HCT116 (cell line): ENCODE measurements at regions not wholly inside any gene's neighbourhood (a gene's known extent, or its start where the extent isn't known, plus 50 kb on each side); places are given as distances from the start of the nearest gene placed in this dataset.

Experiments
- ATAC-seq: fragments of 200-7000 bp; cut with Tn5 transposase; 2 replicates; pipeline ENCODE4 v1.9.1; 2020; ENCODE audit warnings: mild to moderate bottlenecking, moderate library complexity
- BruUV-seq: library from RNA; stranded (reverse); fragments of 400-500 nt; replicated peaks from 2 replicates; lab custom pipeline; 2021; lab: Mats Ljungman, UMichigan
- CTCF ChIA-PET: fragments of 300-600 bp; sonication (Branson Sonifier 250); formaldehyde crosslinking; loops from one replicate; lab custom pipeline; 2021; ENCODE audit warnings: antibody characterized with exemption; lab: Charles Lee
- POLR2A ChIA-PET: fragments of 300-600, 350-600 bp; sonication (Branson Sonifier 250); formaldehyde crosslinking; loops from one replicate; lab custom pipeline; 2021; ENCODE audit warnings: antibody characterized with exemption; lab: Charles Lee
- RAD21 ChIA-PET, 2 experiments: fragments of 300-600 bp; sonication (Branson Sonifier 250); formaldehyde crosslinking; loops; one replicate each; lab custom pipeline; 2023; ENCODE audit warnings: low total read pairs in 2 of 2; ENCODE audit not compliant: uncharacterized antibody in 2 of 2, unreplicated experiment in 2 of 2, low non-redundant PET in 1 of 2; lab: Charles Lee
- DNase-seq: peaks from one replicate; pipeline ENCODE4 v3.0.0-alpha.2; 2010; ENCODE audit warnings: low read depth, low spot score
- H2AFZ ChIP-seq: fragments of 200-600 bp; shearing (Covaris generic), sonication (generic); 2 replicates; pipeline ENCODE4 v1.6.1; 2017; ENCODE audit warnings: low read depth, mixed run types, mixed read lengths, antibody characterized with exemption, low read length; ENCODE audit not compliant: poor library complexity, severe bottlenecking
- H3K27ac ChIP-seq: 2 replicates; pipeline ENCODE4 v1.5.1; 2012; ENCODE audit warnings: low read depth, low read length
- H3K27me3 ChIP-seq: fragments of 200-600 bp; sonication (generic); 2 replicates; pipeline ENCODE4 v1.6.1; 2016; ENCODE audit warnings: mixed run types, low read length, mixed read lengths; ENCODE audit not compliant: insufficient read depth
- H3K36me3 ChIP-seq, 2 experiments: fragments of 200-500 bp in 1 of 2; fragments of 200-600 bp in 1 of 2; sonication (Bioruptor generic) in 1 of 2; sonication (generic) in 1 of 2; 2 replicates each; pipeline versions ENCODE4 v1.5.1 to v1.6.1; 2014 to 2016; ENCODE audit warnings: low read length in 2 of 2, inconsistent platforms in 1 of 2, mixed read lengths in 1 of 2, mixed run types in 1 of 2; ENCODE audit not compliant: insufficient read depth in 2 of 2, control insufficient read depth in 1 of 2
- H3K4me1 ChIP-seq, 2 experiments: fragments of 200-600 bp in 1 of 2; sonication (generic) in 1 of 2; 2 replicates each; pipeline versions ENCODE4 v1.5.1 to v1.6.1; 2012 to 2017; ENCODE audit warnings: low read length in 2 of 2, inconsistent platforms in 1 of 2, mild to moderate bottlenecking in 1 of 2, mixed read lengths in 1 of 2, mixed run types in 1 of 2, moderate library complexity in 1 of 2; ENCODE audit not compliant: insufficient read depth in 2 of 2, control insufficient read depth in 1 of 2
- H3K4me2 ChIP-seq: fragments of 200-600 bp; sonication (generic); 2 replicates; pipeline ENCODE4 v1.6.1; 2017; ENCODE audit warnings: mixed run types, low read length, mixed read lengths
- H3K4me3 ChIP-seq, 2 experiments: fragments of 200-600 bp in 1 of 2; sonication (generic) in 1 of 2; replicated peaks in 1 of 2; 2 replicates each; pipeline ENCODE4 v1.5.1; 2011 to 2016; ENCODE audit warnings: low read length in 2 of 2, control low read depth in 1 of 2, low read depth in 1 of 2, mild to moderate bottlenecking in 1 of 2, mixed read lengths in 1 of 2, mixed run types in 1 of 2
- H3K79me2 ChIP-seq: fragments of 200-600 bp; sonication (generic); 2 replicates; pipeline ENCODE4 v1.6.1; 2017; ENCODE audit warnings: mild to moderate bottlenecking, mixed run types, low read length, moderate library complexity, mixed read lengths; ENCODE audit not compliant: insufficient read depth
- H3K9ac ChIP-seq: fragments of 200-600 bp; sonication (generic); 2 replicates; pipeline ENCODE4 v1.6.1; 2016; ENCODE audit warnings: low read length, mixed read lengths
- H3K9me2 ChIP-seq: fragments of 200-600 bp; sonication (generic), shearing (Covaris generic); 2 replicates; pipeline ENCODE4 v1.6.1; 2017; ENCODE audit warnings: mixed run types, mild to moderate bottlenecking, moderate library complexity; ENCODE audit not compliant: insufficient read depth
- H3K9me3 ChIP-seq, 2 experiments: fragments of 200-500 bp in 1 of 2; fragments of 200-600 bp in 1 of 2; sonication (Bioruptor generic) in 1 of 2; sonication (generic) in 1 of 2; 2 replicates each; pipeline ENCODE4 v1.6.1; 2014 to 2017; ENCODE audit warnings: low read length in 2 of 2, mixed read lengths in 2 of 2, inconsistent platforms in 1 of 2, low read depth in 1 of 2, mild to moderate bottlenecking in 1 of 2, mixed run types in 1 of 2, moderate library complexity in 1 of 2; ENCODE audit not compliant: control insufficient read depth in 1 of 2, insufficient read depth in 1 of 2
- H4K20me1 ChIP-seq: fragments of 200-600 bp; sonication (generic), shearing (Covaris generic); 2 replicates; pipeline ENCODE4 v1.6.1; 2017; ENCODE audit warnings: mixed run types, mild to moderate bottlenecking, moderate library complexity; ENCODE audit not compliant: insufficient read depth
- ELF1 ChIP-seq: IDR thresholded peaks from 2 replicates; pipeline ENCODE4 v1.6.1; 2012; ENCODE audit warnings: low read depth, borderline replicate concordance
- FOSL1 ChIP-seq: IDR thresholded peaks from 2 replicates; pipeline ENCODE4 v1.6.1; 2012; ENCODE audit warnings: low read depth
- JUND ChIP-seq: IDR thresholded peaks from 2 replicates; pipeline ENCODE4 v1.6.1; 2012
- RAD21 ChIP-seq: IDR thresholded peaks from 2 replicates; pipeline ENCODE4 v1.6.1; 2012; ENCODE audit warnings: low read depth, mild to moderate bottlenecking
- TCF7L2 ChIP-seq: IDR thresholded peaks from 2 replicates; pipeline ENCODE4 v1.7.0; 2011; ENCODE audit warnings: borderline replicate concordance, inconsistent platforms; ENCODE audit not compliant: insufficient read depth, insufficient read length; ENCODE audit errors: extremely low read depth
- ZFX ChIP-seq: fragments of 450-650 bp; IDR thresholded peaks from 2 replicates; pipeline ENCODE4 v1.6.1; 2017
- ZNF274 ChIP-seq: fragments of 200-500 bp; sonication (Bioruptor generic); IDR thresholded peaks from 2 replicates; pipeline ENCODE4 v1.6.1; 2014; ENCODE audit warnings: mild to moderate bottlenecking, low read depth, low read length, inconsistent platforms
- intact Hi-C: fragments of 100-400 bp; cut with micrococcal nuclease; formaldehyde crosslinking; loops from 2 replicates; pipeline ENCODE4 v1.10.0; 2022
- TF ChIP-seq, protein P1 (sequence below), 3 experiments: fragments of 200-600 bp in 1 of 3; sonication (generic) in 1 of 3; IDR thresholded peaks in 2 of 3; conservative IDR thresholded peaks in 1 of 3; 2 replicates each; pipeline ENCODE4 v1.5.1; 2012 to 2017; ENCODE audit warnings: low read depth in 2 of 3, low read length in 2 of 3, antibody characterized with exemption in 1 of 3, borderline replicate concordance in 1 of 3, control low read depth in 1 of 3, mild to moderate bottlenecking in 1 of 3, mixed read lengths in 1 of 3, mixed run types in 1 of 3, moderate library complexity in 1 of 3; ENCODE audit not compliant: insufficient read depth in 1 of 3
- TF ChIP-seq, protein P2 (sequence below): IDR thresholded peaks from 2 replicates; pipeline ENCODE4 v1.6.1; 2012

DNA sequence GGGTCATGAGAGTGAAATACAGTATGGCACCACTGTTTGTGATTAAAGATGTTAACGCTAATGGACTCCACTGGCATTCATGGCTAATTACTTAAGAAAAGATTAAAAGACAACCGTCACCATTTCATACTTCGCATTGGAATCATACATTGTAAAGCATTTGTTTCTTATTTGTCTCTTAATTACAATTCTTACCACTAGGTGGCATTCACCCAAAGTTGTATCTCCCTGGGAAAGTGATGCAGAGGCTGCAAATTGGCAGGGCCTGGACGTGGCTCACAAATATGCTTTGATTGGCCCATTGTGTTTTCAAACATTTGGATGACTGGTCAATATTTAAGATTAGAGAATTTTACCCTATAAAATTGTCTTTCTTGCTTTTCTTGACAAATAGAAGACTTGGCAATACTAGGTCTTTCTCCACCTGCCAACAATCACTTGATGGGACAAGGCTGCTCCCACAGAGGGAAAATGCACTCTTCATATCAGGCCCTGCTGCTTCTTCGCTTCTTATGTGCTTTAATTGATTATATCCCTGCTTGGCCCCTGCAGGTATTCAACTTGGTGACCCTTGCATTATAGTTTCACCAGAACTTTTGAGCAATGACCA is 72.1 kb upstream of the STARD3NL start (continued):
- TF ChIP-seq, protein P1, sequence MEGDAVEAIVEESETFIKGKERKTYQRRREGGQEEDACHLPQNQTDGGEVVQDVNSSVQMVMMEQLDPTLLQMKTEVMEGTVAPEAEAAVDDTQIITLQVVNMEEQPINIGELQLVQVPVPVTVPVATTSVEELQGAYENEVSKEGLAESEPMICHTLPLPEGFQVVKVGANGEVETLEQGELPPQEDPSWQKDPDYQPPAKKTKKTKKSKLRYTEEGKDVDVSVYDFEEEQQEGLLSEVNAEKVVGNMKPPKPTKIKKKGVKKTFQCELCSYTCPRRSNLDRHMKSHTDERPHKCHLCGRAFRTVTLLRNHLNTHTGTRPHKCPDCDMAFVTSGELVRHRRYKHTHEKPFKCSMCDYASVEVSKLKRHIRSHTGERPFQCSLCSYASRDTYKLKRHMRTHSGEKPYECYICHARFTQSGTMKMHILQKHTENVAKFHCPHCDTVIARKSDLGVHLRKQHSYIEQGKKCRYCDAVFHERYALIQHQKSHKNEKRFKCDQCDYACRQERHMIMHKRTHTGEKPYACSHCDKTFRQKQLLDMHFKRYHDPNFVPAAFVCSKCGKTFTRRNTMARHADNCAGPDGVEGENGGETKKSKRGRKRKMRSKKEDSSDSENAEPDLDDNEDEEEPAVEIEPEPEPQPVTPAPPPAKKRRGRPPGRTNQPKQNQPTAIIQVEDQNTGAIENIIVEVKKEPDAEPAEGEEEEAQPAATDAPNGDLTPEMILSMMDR (IDR thresholded peaks at IDR 0.05 in 2 of 3, conservative IDR thresholded peaks at IDR 0.05 in 1 of 3; ENCODE audit: borderline replicate concordance in 1 of 3, insufficient read depth in 1 of 3, low read depth in 2 of 3, low read length in 2 of 3) = peak; percentile 35 to 72 (median 44); a peak in 4 of 6 replicates
- TF ChIP-seq ZNF274 (no peak), RAD21 (peak; percentile 42; the same call in 1 of the 2 replicates), ZFX (no peak)
- TF ChIP-seq, protein P2, sequence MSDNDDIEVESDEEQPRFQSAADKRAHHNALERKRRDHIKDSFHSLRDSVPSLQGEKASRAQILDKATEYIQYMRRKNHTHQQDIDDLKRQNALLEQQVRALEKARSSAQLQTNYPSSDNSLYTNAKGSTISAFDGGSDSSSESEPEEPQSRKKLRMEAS = no peak

DNA sequence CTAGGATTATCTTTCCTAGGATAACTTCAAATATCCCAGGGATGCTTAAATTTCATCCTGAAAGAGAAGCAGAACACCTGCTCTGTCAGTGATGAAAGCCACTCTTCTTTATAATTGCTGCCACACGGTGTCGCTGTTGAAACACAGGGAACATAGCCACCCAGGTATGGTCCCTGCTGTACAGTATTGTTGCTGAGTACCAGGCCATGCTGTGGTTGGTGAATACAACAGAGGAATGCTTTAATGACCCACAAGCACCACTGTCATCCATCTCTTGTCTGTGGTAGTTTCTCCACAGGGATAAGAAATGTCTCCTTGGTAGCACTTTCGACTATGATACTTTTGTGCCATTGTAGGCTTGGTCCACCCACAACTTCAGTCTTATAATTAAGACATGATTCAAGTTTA is 70.6 kb upstream of the STARD3NL start:
- ATAC-seq = peak; percentile 94
- Histone ChIP-seq H3K9ac (no peak overlapping the region), H3K4me2 (no peak overlapping the region), H3K9me3 (no peaks in the 10 kb centered on the region), H2AFZ (no peak overlapping the region), H3K36me3 (no peaks in the 10 kb centered on the region), H3K27ac (no peak overlapping the region), H3K27me3 (peaks cover 20% of the 10 kb centered on the region), H4K20me1 (no peaks in the 10 kb centered on the region), H3K4me1 (no peaks in the 10 kb centered on the region), H3K9me2 (no peaks in the 10 kb centered on the region), H3K79me2 (no peaks in the 10 kb centered on the region), H3K4me3 (no peak overlapping the region)
- CTCF ChIA-PET = interaction anchor here (0.8 to 3.6 kb wide), 7 partner anchors 108 to 261 kb away, joined by 3 to 20 read pairs (median 5); no protein-coding TSS in a partner anchor
- peak; percentile 48 for DNase-seq
- intact Hi-C loops = loop anchor here (1.0 kb wide), 3 partner anchors 115 to 228 kb away; no protein-coding TSS in a partner anchor
- POLR2A ChIA-PET = no interaction called here
- BruUV-seq = no TSS peak
- TF ChIP-seq RAD21 (peak; percentile 72), TCF7L2 (peak; percentile 19), JUND (no peak), ELF1 (no peak), FOSL1 (no peak)
- TF ChIP-seq, protein P2 = no peak
- TF ChIP-seq, protein P1 (IDR thresholded peaks at IDR 0.05 in 2 of 3, conservative IDR thresholded peaks at IDR 0.05 in 1 of 3; ENCODE audit: borderline replicate concordance in 1 of 3, insufficient read depth in 1 of 3, low read depth in 2 of 3, low read length in 2 of 3) = peak; percentile 79 to 89 (median 79)
- RAD21 ChIA-PET = no interaction called here
